PFSK-1 (cell line): ENCODE measurements at regions not wholly inside any gene's neighbourhood (a gene's known extent, or its start where the extent isn't known, plus 50 kb on each side); places are given as distances from the start of the nearest gene placed in this dataset.

Source experiments
- FOXP2 ChIP-seq: optimal IDR thresholded peaks from 2 replicates; pipeline ENCODE3; 2011; ENCODE audit warnings: borderline replicate concordance, control low read depth, inconsistent platforms; ENCODE audit not compliant: insufficient read depth; ENCODE audit errors: extremely low read length, extremely low read depth
- POLR2AphosphoS5 ChIP-seq: IDR thresholded peaks from 2 replicates; pipeline ENCODE4 v1.6.1; 2012; ENCODE audit warnings: low read depth, mild to moderate bottlenecking, control low read depth, low read length, moderate library complexity
- REST ChIP-seq, 2 experiments: IDR thresholded peaks; 2 replicates each; pipeline versions ENCODE4 v1.6.1 to v1.8.0; 2011 to 2012; ENCODE audit warnings: low read depth in 2 of 2, low read length in 2 of 2, control low read depth in 1 of 2, inconsistent platforms in 1 of 2, mild to moderate bottlenecking in 1 of 2, moderate library complexity in 1 of 2; ENCODE audit not compliant: insufficient read depth in 1 of 2
- SIN3A ChIP-seq: IDR thresholded peaks from 2 replicates; pipeline ENCODE4 v1.6.1; 2012; ENCODE audit warnings: mild to moderate bottlenecking, low read length, moderate library complexity, borderline replicate concordance; ENCODE audit not compliant: insufficient read depth
- TAF1 ChIP-seq: IDR thresholded peaks from 2 replicates; pipeline ENCODE4 v1.6.1; 2012; ENCODE audit warnings: low read length, control low read depth, borderline replicate concordance; ENCODE audit not compliant: insufficient read depth

DNA sequence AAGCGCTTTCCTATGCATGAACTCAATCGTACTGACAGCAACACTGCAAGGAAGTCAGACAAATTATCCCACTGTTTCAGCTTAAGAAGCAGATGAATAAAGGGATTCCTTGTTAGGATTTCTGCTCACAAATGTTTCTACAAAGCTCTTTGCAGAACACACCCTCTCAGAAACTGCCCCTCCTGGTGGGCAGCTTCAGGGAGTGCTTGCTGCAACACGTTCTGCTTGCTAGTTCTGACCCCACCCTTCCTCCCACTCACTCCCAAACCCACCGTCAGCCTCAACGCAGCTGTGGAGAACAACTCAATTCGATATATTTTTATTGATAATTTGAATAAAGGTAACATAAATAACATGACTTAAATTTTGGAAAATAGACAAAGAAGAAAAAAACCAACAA lies 250.8 kb upstream of the PRDM1 start:
- TF ChIP-seq FOXP2 (no peak), SIN3A (no peak), TAF1 (no peak), REST (IDR thresholded peaks at IDR 0.05; ENCODE audit: insufficient read depth in 1 of 2, low read depth in 2 of 2, low read length in 2 of 2) (no peak), POLR2AphosphoS5 (no peak)

GRCh38 chr6:105833959-105834947 lies 251.9 kb upstream of the PRDM1 start:
- no peak for TF ChIP-seq REST (IDR thresholded peaks at IDR 0.05; ENCODE audit: insufficient read depth in 1 of 2, low read depth in 2 of 2, low read length in 2 of 2)
- no peak for TF ChIP-seq TAF1
- TF ChIP-seq SIN3A, result no peak
- TF ChIP-seq FOXP2, result no peak

GRCh38 chr6:105832313-105832761 lies 253.8 kb upstream of the PRDM1 start:
- TF ChIP-seq FOXP2 (no peak), REST (IDR thresholded peaks at IDR 0.05; ENCODE audit: insufficient read depth in 1 of 2, low read depth in 2 of 2, low read length in 2 of 2) (no peak), SIN3A (no peak), TAF1 (no peak), POLR2AphosphoS5 (no peak)

GRCh38 chr6:105831311-105832097 lies 254.6 kb upstream of the PRDM1 start:
- TF ChIP-seq FOXP2 (no peak), SIN3A (no peak), TAF1 (no peak), REST (IDR thresholded peaks at IDR 0.05; ENCODE audit: insufficient read depth in 1 of 2, low read depth in 2 of 2, low read length in 2 of 2) (no peak), POLR2AphosphoS5 (no peak)
